ENCODE measurements at regions not wholly inside any gene's neighbourhood (a gene's known extent, or its start where the extent isn't known, plus 50 kb on each side); places are given as distances from the start of the nearest gene placed in this dataset.

- no peak for TF ChIP-seq CTCF (conservative IDR thresholded peaks at IDR 0.05; ENCODE audit: low read depth, low read length)
- no peak overlapping the region for H3K4me3 ChIP-seq (ENCODE audit: low read depth, low read length)
- no peak for DNase-seq (ENCODE audit: low read depth)
Measured at GRCh38 chr17:13199425-13199824, 181.6 kb upstream of the ELAC2 start.

GRCh38 chr17:13197586-13197985 is 179.8 kb upstream of the ELAC2 start:
- no peak overlapping the region for H3K4me3 ChIP-seq (ENCODE audit: low read depth, low read length)
- no peak for TF ChIP-seq CTCF (conservative IDR thresholded peaks at IDR 0.05; ENCODE audit: low read depth, low read length)
- no peak for DNase-seq (ENCODE audit: low read depth)

- no peak for TF ChIP-seq CTCF (conservative IDR thresholded peaks at IDR 0.05; ENCODE audit: low read depth, low read length)
- DNase-seq (ENCODE audit: low read depth): no peak
- no peak overlapping the region for H3K4me3 ChIP-seq (ENCODE audit: low read depth, low read length)
Measured at GRCh38 chr17:13194887-13195286, 177.1 kb upstream of the ELAC2 start.

- no peak for DNase-seq (ENCODE audit: low read depth)
- H3K4me3 ChIP-seq (ENCODE audit: low read depth, low read length): no peak overlapping the region
- no peak for TF ChIP-seq CTCF (conservative IDR thresholded peaks at IDR 0.05; ENCODE audit: low read depth, low read length)
Measured at GRCh38 chr17:13182854-13183253, 165.0 kb upstream of the ELAC2 start.

GRCh38 chr17:13182450-13182849 is 164.6 kb upstream of the ELAC2 start:
- no peak for TF ChIP-seq CTCF (conservative IDR thresholded peaks at IDR 0.05; ENCODE audit: low read depth, low read length)
- DNase-seq (ENCODE audit: low read depth): no peak
- no peak overlapping the region for H3K4me3 ChIP-seq (ENCODE audit: low read depth, low read length)

GRCh38 chr17:13181683-13182082 is 163.9 kb upstream of the ELAC2 start:
- no peak overlapping the region for H3K4me3 ChIP-seq (ENCODE audit: low read depth, low read length)
- DNase-seq (ENCODE audit: low read depth): no peak
- no peak for TF ChIP-seq CTCF (conservative IDR thresholded peaks at IDR 0.05; ENCODE audit: low read depth, low read length)

- no peak for TF ChIP-seq CTCF (conservative IDR thresholded peaks at IDR 0.05; ENCODE audit: low read depth, low read length)
- DNase-seq (ENCODE audit: low read depth): no peak
- H3K4me3 ChIP-seq (ENCODE audit: low read depth, low read length): no peak overlapping the region
Measured at GRCh38 chr17:13176436-13176835, 158.6 kb upstream of the ELAC2 start.
